Esophagus muscularis mucosa (tissue), 4 donors: ENCODE measurements at regions not wholly inside any gene's neighbourhood (a gene's known extent, or its start where the extent isn't known, plus 50 kb on each side); places are given as distances from the start of the nearest gene placed in this dataset.

Source experiments
- DNase-seq: peaks from one replicate; pipeline ENCODE4 v3.0.0-alpha.2; 2017; ENCODE audit errors: extremely low spot score
- H3K27ac ChIP-seq, 4 donors: fragments of 200-600 bp; sonication (generic); replicated peaks in 1 of 4; 1 replicate in 3 of 4; 2 replicates in 1 of 4; pipeline ENCODE4 v1.5.1; 2016 to 2019; ENCODE audit warnings: mild to moderate bottlenecking in 1 of 4
- H3K27me3 ChIP-seq, 4 donors: fragments of 200-600 bp; sonication (generic); one replicate each; pipeline versions ENCODE4 v1.5.1 to v1.6.0; 2016 to 2019
- H3K36me3 ChIP-seq, 4 donors: fragments of 200-600 bp; sonication (generic); one replicate each; pipeline ENCODE4 v1.5.1; 2016 to 2019
- H3K4me1 ChIP-seq, 4 donors: fragments of 200-600 bp; sonication (generic); one replicate each; pipeline ENCODE4 v1.5.1; 2016 to 2019
- H3K4me3 ChIP-seq, 4 donors: fragments of 200-600 bp; sonication (generic); 1 replicate in 2 of 4; 2 replicates in 2 of 4; pipeline ENCODE4 v1.5.1; 2016 to 2019; ENCODE audit warnings: mild to moderate bottlenecking in 4 of 4, moderate library complexity in 1 of 4
- H3K9me3 ChIP-seq, 4 donors: fragments of 200-600 bp; sonication (generic); 1 replicate in 3 of 4; 2 replicates in 1 of 4; pipeline ENCODE4 v1.5.1; 2016 to 2019
- CTCF ChIP-seq, 3 experiments: fragments of 200-600 bp in 2 of 3; fragments of 450-650 bp in 1 of 3; sonication (generic) in 2 of 3; IDR thresholded peaks; one replicate each; pipeline ENCODE4 v1.5.1; 2017 to 2019; ENCODE audit warnings: antibody characterized with exemption in 3 of 3, mild to moderate bottlenecking in 2 of 3, moderate library complexity in 1 of 3
- EP300 ChIP-seq: sonication (generic); formaldehyde crosslinking; IDR thresholded peaks from one replicate; pipeline ENCODE4 v1.6.1; 2017; ENCODE audit warnings: antibody characterized with exemption
- POLR2A ChIP-seq: fragments of 450-650 bp; IDR thresholded peaks from one replicate; pipeline ENCODE4 v1.6.1; 2017; ENCODE audit warnings: antibody characterized with exemption, moderate library complexity, mild to moderate bottlenecking, low read depth
- POLR2AphosphoS5 ChIP-seq, 2 donors: sonication (generic); formaldehyde crosslinking; IDR thresholded peaks; one replicate each; pipeline ENCODE4 v1.6.1; 2017; ENCODE audit warnings: antibody characterized with exemption in 2 of 2
- WGBS: methylation state at CpG from one replicate; pipeline ENCODE4 v1.1.5; 2018; 5-methylcytosine and 5-hydroxymethylcytosine counted together
- intact Hi-C: fragments of 100-400 bp; cut with DNase I; formaldehyde crosslinking; loops from one replicate; pipeline ENCODE4 v1.15.1; 2023

- no peaks in the 10 kb centered on the region for H3K4me1 ChIP-seq
- no peaks in the 10 kb centered on the region for H3K9me3 ChIP-seq
- TF ChIP-seq POLR2AphosphoS5 (IDR thresholded peaks at IDR 0.05), result no peak
- TF ChIP-seq POLR2A, result no peak
- TF ChIP-seq CTCF (IDR thresholded peaks at IDR 0.05), result no peak
- no peak for TF ChIP-seq EP300
- intact Hi-C loops, result no loop called here
- DNase-seq, result no peak
- H3K27me3 ChIP-seq, result no peaks in the 10 kb centered on the region
- H3K36me3 ChIP-seq, result no peaks in the 10 kb centered on the region
- H3K27ac ChIP-seq, result no peak overlapping the region
- no peak overlapping the region for H3K4me3 ChIP-seq
Measured at GRCh38 chr2:123696799-123697410, 328.2 kb upstream of the CNTNAP5 start.

- no peak for DNase-seq
- TF ChIP-seq CTCF (IDR thresholded peaks at IDR 0.05), result no peak
- no peak for TF ChIP-seq POLR2A
- TF ChIP-seq EP300, result no peak
- no peak for TF ChIP-seq POLR2AphosphoS5 (IDR thresholded peaks at IDR 0.05)
- no peak overlapping the region for H3K27ac ChIP-seq
- 96% methylated on average over 3 of the region's 3 CpGs for WGBS
- intact Hi-C loops, result no loop called here
- H3K4me3 ChIP-seq, result no peak overlapping the region
- H3K4me1 ChIP-seq, result no peaks in the 10 kb centered on the region
- H3K27me3 ChIP-seq, result no peaks in the 10 kb centered on the region
- H3K9me3 ChIP-seq, result no peaks in the 10 kb centered on the region
- H3K36me3 ChIP-seq, result no peaks in the 10 kb centered on the region
Measured at GRCh38 chr2:123715467-123715982, 309.6 kb upstream of the CNTNAP5 start.

GRCh38 chr2:123717636-123718334, 307.3 kb upstream of the CNTNAP5 start:
- Histone ChIP-seq H3K27me3 (no peaks in the 10 kb centered on the region), H3K4me1 (no peaks in the 10 kb centered on the region), H3K27ac (no peak overlapping the region), H3K9me3 (no peaks in the 10 kb centered on the region), H3K36me3 (no peaks in the 10 kb centered on the region), H3K4me3 (no peak overlapping the region)
- WGBS, result 55% methylated on average over 5 of the region's 5 CpGs
- TF ChIP-seq POLR2A (no peak), CTCF (IDR thresholded peaks at IDR 0.05) (no peak), POLR2AphosphoS5 (IDR thresholded peaks at IDR 0.05) (no peak), EP300 (no peak)
- no peak for DNase-seq
- intact Hi-C loops, result no loop called here

- H3K9me3 ChIP-seq, result no peaks in the 10 kb centered on the region
- H3K27me3 ChIP-seq, result no peaks in the 10 kb centered on the region
- no peaks in the 10 kb centered on the region for H3K36me3 ChIP-seq
- intact Hi-C loops, result no loop called here
- WGBS, result 67% methylated on average over 4 of the region's 4 CpGs
- no peaks in the 10 kb centered on the region for H3K4me1 ChIP-seq
- no peak overlapping the region for H3K4me3 ChIP-seq
- no peak for TF ChIP-seq CTCF (IDR thresholded peaks at IDR 0.05)
- no peak for TF ChIP-seq POLR2AphosphoS5 (IDR thresholded peaks at IDR 0.05)
- TF ChIP-seq EP300, result no peak
- TF ChIP-seq POLR2A, result no peak
- no peak overlapping the region for H3K27ac ChIP-seq
- DNase-seq, result no peak
Measured at GRCh38 chr2:123720760-123721159, 304.3 kb upstream of the CNTNAP5 start.
